Common myeloid progenitor, CD34-positive (primary cell): ENCODE measurements at regions not wholly inside any gene's neighbourhood (a gene's known extent, or its start where the extent isn't known, plus 50 kb on each side); places are given as distances from the start of the nearest gene placed in this dataset.

ENCODE experiments used
- CTCF ChIA-PET: fragments of 350-600 bp; sonication (Branson Sonifier 250); formaldehyde crosslinking; loops from one replicate; lab custom pipeline; 2021; ENCODE audit warnings: antibody characterized with exemption; lab: Charles Lee
- POLR2A ChIA-PET: fragments of 350-600 bp; sonication (Branson Sonifier 250); formaldehyde crosslinking; loops from one replicate; lab custom pipeline; 2021; ENCODE audit warnings: antibody characterized with exemption; lab: Charles Lee
- DNase-seq, 3 donors: peaks; one replicate each; pipeline versions ENCODE4 v3.0.0 to v3.0.0-alpha.2; 2013
- H3K27ac ChIP-seq, 2 experiments: 1 replicate in 1 of 2; 2 replicates in 1 of 2; pipeline ENCODE4 v1.7.0; 2013; ENCODE audit warnings: inconsistent platforms in 2 of 2, low read length in 2 of 2, mild to moderate bottlenecking in 2 of 2, low read depth in 1 of 2, moderate library complexity in 1 of 2; ENCODE audit not compliant: severe bottlenecking in 2 of 2, insufficient read depth in 1 of 2, poor library complexity in 1 of 2
- H3K27me3 ChIP-seq, 5 experiments: replicated peaks in 2 of 5; 1 replicate in 3 of 5; 2 replicates in 2 of 5; pipeline versions ENCODE4 v1.6.1 to v1.7.0; 2013; ENCODE audit warnings: low read length in 4 of 5, mild to moderate bottlenecking in 2 of 5, moderate library complexity in 2 of 5, inconsistent platforms in 1 of 5; ENCODE audit not compliant: insufficient read depth in 5 of 5, control insufficient read depth in 4 of 5
- H3K36me3 ChIP-seq, 4 experiments: 1 replicate in 2 of 4; 2 replicates in 2 of 4; pipeline versions ENCODE4 v1.6.1 to v1.7.0; 2013; ENCODE audit warnings: low read length in 3 of 4, control low read depth in 1 of 4, mild to moderate bottlenecking in 1 of 4; ENCODE audit not compliant: control insufficient read depth in 4 of 4, insufficient read depth in 4 of 4
- H3K4me1 ChIP-seq, 4 experiments: 1 replicate in 3 of 4; 2 replicates in 1 of 4; pipeline versions ENCODE4 v1.6.1 to v1.7.1; 2013; ENCODE audit warnings: low read length in 3 of 4, mild to moderate bottlenecking in 3 of 4, control low read depth in 1 of 4, inconsistent platforms in 1 of 4, moderate library complexity in 1 of 4; ENCODE audit not compliant: control insufficient read depth in 4 of 4, insufficient read depth in 4 of 4; ENCODE audit errors: control extremely low read depth in 1 of 4
- H3K4me3 ChIP-seq, 7 experiments: 1 replicate in 4 of 7; 2 replicates in 3 of 7; pipeline versions ENCODE4 v1.5.1 to v1.7.0; 2013; ENCODE audit warnings: mild to moderate bottlenecking in 7 of 7, low read length in 6 of 7, moderate library complexity in 6 of 7, inconsistent platforms in 2 of 7, low read depth in 2 of 7, control low read depth in 1 of 7; ENCODE audit not compliant: insufficient read depth in 4 of 7, control insufficient read depth in 1 of 7; ENCODE audit errors: extremely low read depth in 1 of 7
- H3K9me3 ChIP-seq, 5 experiments: 1 replicate in 4 of 5; 2 replicates in 1 of 5; pipeline versions ENCODE4 v1.6.1 to v1.7.1; 2013; ENCODE audit warnings: low read length in 4 of 5, mild to moderate bottlenecking in 2 of 5, inconsistent platforms in 1 of 5, low read depth in 1 of 5, moderate library complexity in 1 of 5; ENCODE audit not compliant: control insufficient read depth in 4 of 5, insufficient read depth in 2 of 5; ENCODE audit errors: control extremely low read depth in 1 of 5
- WGBS: methylation state at CpG from one replicate; pipeline ENCODE4 v1.1.5; 2013; ENCODE audit not compliant: insufficient coverage; 5-methylcytosine and 5-hydroxymethylcytosine counted together

- H3K4me3 ChIP-seq, result no peak overlapping the region
- H3K9me3 ChIP-seq, result no peaks in the 10 kb centered on the region
- CTCF ChIA-PET, result no interaction called here
- H3K27ac ChIP-seq, result no peak overlapping the region
- no peak for DNase-seq
- no peaks in the 10 kb centered on the region for H3K4me1 ChIP-seq
- H3K27me3 ChIP-seq, result no peaks in the 10 kb centered on the region
- H3K36me3 ChIP-seq, result no peaks in the 10 kb centered on the region
- POLR2A ChIA-PET, result no interaction called here
Measured at GRCh38 chr7:110105840-110106239, 985.1 kb upstream of the LRRN3 start.

GRCh38 chr7:110119883-110120581, 970.9 kb upstream of the LRRN3 start:
- CTCF ChIA-PET, result no interaction called here
- H3K9me3 ChIP-seq, result peaks cover 0 to 3% (median 0%) of the 10 kb centered on the region in 5 experiments
- POLR2A ChIA-PET, result no interaction called here
- H3K4me1 ChIP-seq, result no peaks in the 10 kb centered on the region
- no peaks in the 10 kb centered on the region for H3K27me3 ChIP-seq
- H3K4me3 ChIP-seq, result no peak overlapping the region
- 89% methylated on average over 5 of the region's 7 CpGs for WGBS
- no peaks in the 10 kb centered on the region for H3K36me3 ChIP-seq
- DNase-seq, result no peak
- no peak overlapping the region for H3K27ac ChIP-seq

- no peak overlapping the region for H3K27ac ChIP-seq
- no peaks in the 10 kb centered on the region for H3K9me3 ChIP-seq
- H3K36me3 ChIP-seq, result no peaks in the 10 kb centered on the region
- DNase-seq, result no peak
- ChIA-PET CTCF (no interaction called here), POLR2A (no interaction called here)
- H3K4me1 ChIP-seq, result no peaks in the 10 kb centered on the region
- no peaks in the 10 kb centered on the region for H3K27me3 ChIP-seq
- H3K4me3 ChIP-seq, result no peak overlapping the region
Measured at GRCh38 chr7:110129159-110129558, 961.8 kb upstream of the LRRN3 start.

GRCh38 chr7:110130669-110131068, 960.3 kb upstream of the LRRN3 start:
- no peak overlapping the region for H3K27ac ChIP-seq
- ChIA-PET POLR2A (no interaction called here), CTCF (no interaction called here)
- no peak for DNase-seq
- no peaks in the 10 kb centered on the region for H3K9me3 ChIP-seq
- no peak overlapping the region for H3K4me3 ChIP-seq
- WGBS, result no CpG with 5 or more reads among the region's 2 CpGs
- H3K27me3 ChIP-seq, result no peaks in the 10 kb centered on the region
- H3K36me3 ChIP-seq, result no peaks in the 10 kb centered on the region
- H3K4me1 ChIP-seq, result no peaks in the 10 kb centered on the region

- H3K4me3 ChIP-seq, result no peak overlapping the region
- DNase-seq, result no peak
- H3K27me3 ChIP-seq, result no peaks in the 10 kb centered on the region
- ChIA-PET CTCF (no interaction called here), POLR2A (no interaction called here)
- no peaks in the 10 kb centered on the region for H3K4me1 ChIP-seq
- H3K27ac ChIP-seq, result no peak overlapping the region
- H3K9me3 ChIP-seq, result no peaks in the 10 kb centered on the region
- no peaks in the 10 kb centered on the region for H3K36me3 ChIP-seq
Measured at GRCh38 chr7:110131344-110131743, 959.6 kb upstream of the LRRN3 start.

- CTCF ChIA-PET, result interaction anchor here (1.5 kb wide), 1 partner anchor 9 kb away, joined by 4 read pairs; no protein-coding TSS in a partner anchor
Measured at GRCh38 chr7:110139056-110139455, 951.9 kb upstream of the LRRN3 start.

GRCh38 chr7:110142939-110143526, 947.9 kb upstream of the LRRN3 start:
- no peak overlapping the region for H3K27ac ChIP-seq
- DNase-seq, result no peak
- no peaks in the 10 kb centered on the region for H3K4me1 ChIP-seq
- no peaks in the 10 kb centered on the region for H3K36me3 ChIP-seq
- H3K4me3 ChIP-seq, result no peak overlapping the region
- no CpG with 5 or more reads among the region's 1 CpG for WGBS
- peaks cover 0 to 1% (median 0%) of the 10 kb centered on the region in 5 experiments for H3K9me3 ChIP-seq
- ChIA-PET POLR2A (no interaction called here), CTCF (no interaction called here)
- H3K27me3 ChIP-seq, result no peaks in the 10 kb centered on the region

More at GRCh38 chr7:110139056-110139455, 951.9 kb upstream of the LRRN3 start:
- H3K27ac ChIP-seq, result no peak overlapping the region
- H3K9me3 ChIP-seq, result no peaks in the 10 kb centered on the region
- DNase-seq, result no peak
- no peaks in the 10 kb centered on the region for H3K4me1 ChIP-seq
- POLR2A ChIA-PET, result no interaction called here
- H3K36me3 ChIP-seq, result no peaks in the 10 kb centered on the region
- H3K4me3 ChIP-seq, result no peak overlapping the region
- H3K27me3 ChIP-seq, result no peaks in the 10 kb centered on the region
